ENCODE measurements at regions not wholly inside any gene's neighbourhood (a gene's known extent, or its start where the extent isn't known, plus 50 kb on each side); places are given as distances from the start of the nearest gene placed in this dataset.

GRCh38 chr13:66218583-66218982 is 1011.6 kb downstream of the PCDH9 start (continued):
- TF ChIP-seq MYC (IDR thresholded peaks at IDR 0.05; ENCODE audit: insufficient read depth, insufficient read length, insufficient replicate concordance, low read length, severe bottlenecking) = no peak

DNA sequence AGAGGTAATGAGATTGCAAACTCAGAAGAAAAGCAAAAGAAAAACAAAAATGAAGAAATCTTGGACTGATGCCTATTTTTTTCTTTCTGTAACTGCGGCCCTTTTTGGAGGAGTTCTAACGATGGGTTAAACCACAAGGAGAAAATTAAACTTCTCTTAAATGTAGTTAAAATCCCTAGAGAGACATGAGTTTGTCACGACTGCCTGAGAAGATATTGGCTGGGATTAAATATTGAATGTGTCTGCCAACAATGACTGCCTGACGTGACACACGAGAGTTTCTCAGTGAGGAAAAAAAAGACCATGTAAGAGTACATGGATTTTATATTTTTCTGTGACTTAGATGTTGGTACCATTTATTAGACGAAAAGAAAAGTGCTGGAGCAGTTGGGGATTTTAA is 1013.4 kb downstream of the PCDH9 start:
- Histone ChIP-seq H3K36me3 (ENCODE audit: control insufficient read depth in 2 of 2, insufficient read depth in 2 of 2, low read length in 1 of 2) (no peaks in the 10 kb centered on the region), H2AFZ (ENCODE audit: control insufficient read depth, low read depth, low read length) (no peak overlapping the region), H3K9ac (ENCODE audit: control insufficient read depth, insufficient read depth, low read length) (no peak overlapping the region), H4K20me1 (ENCODE audit: control insufficient read depth, insufficient read depth) (no peaks in the 10 kb centered on the region), H3K27ac (ENCODE audit: control insufficient read depth, insufficient read depth) (no peak overlapping the region), H3K9me3 (replicated peaks; ENCODE audit: control insufficient read depth, insufficient read depth, low read length) (no peaks in the 10 kb centered on the region), H3K79me2 (ENCODE audit: control insufficient read depth, insufficient read depth, low read length) (no peaks in the 10 kb centered on the region), H3K4me2 (ENCODE audit: control insufficient read depth, insufficient read depth) (no peak overlapping the region), H3K27me3 (replicated peaks in 1 of 2; ENCODE audit: control insufficient read depth in 2 of 2, insufficient read depth in 2 of 2, low read length in 1 of 2) (no peaks in the 10 kb centered on the region), H3K4me1 (ENCODE audit: control insufficient read depth, insufficient read depth, low read length) (no peaks in the 10 kb centered on the region), H3K4me3 (no peak overlapping the region)
- DNase-seq (ENCODE audit: low read depth, low spot score) (no peak), FAIRE-seq (no peak), ATAC-seq (no peak)
- in situ Hi-C loops (cut with MboI) = no loop called here
- TF ChIP-seq MEF2B (IDR thresholded peaks at IDR 0.05; ENCODE audit: partially characterized antibody, poor library complexity, severe bottlenecking) (no peak), RFX5 (IDR thresholded peaks at IDR 0.05; ENCODE audit: low read depth, low read length) (no peak), ASH2L (IDR thresholded peaks at IDR 0.05; ENCODE audit: borderline replicate concordance, low read depth) (no peak), HDAC2 (IDR thresholded peaks at IDR 0.05) (no peak), SMAD1 (IDR thresholded peaks at IDR 0.05; ENCODE audit: low read depth, partially characterized antibody) (no peak), TBL1XR1 (IDR thresholded peaks at IDR 0.05; ENCODE audit: low read depth, low read length) (no peak), SIX5 (IDR thresholded peaks at IDR 0.05; ENCODE audit: low read depth, low read length, severe bottlenecking) (no peak), FOXM1 (IDR thresholded peaks at IDR 0.05; ENCODE audit: low read depth, low read length) (no peak), NR2F1 (conservative IDR thresholded peaks at IDR 0.05) (no peak), WRNIP1 (IDR thresholded peaks at IDR 0.05; ENCODE audit: borderline replicate concordance, low read depth, low read length) (no peak), ZNF207 (IDR thresholded peaks at IDR 0.05; ENCODE audit: borderline replicate concordance) (no peak), CHD4 (IDR thresholded peaks at IDR 0.05) (no peak)
- TF ChIP-seq, protein P1, sequence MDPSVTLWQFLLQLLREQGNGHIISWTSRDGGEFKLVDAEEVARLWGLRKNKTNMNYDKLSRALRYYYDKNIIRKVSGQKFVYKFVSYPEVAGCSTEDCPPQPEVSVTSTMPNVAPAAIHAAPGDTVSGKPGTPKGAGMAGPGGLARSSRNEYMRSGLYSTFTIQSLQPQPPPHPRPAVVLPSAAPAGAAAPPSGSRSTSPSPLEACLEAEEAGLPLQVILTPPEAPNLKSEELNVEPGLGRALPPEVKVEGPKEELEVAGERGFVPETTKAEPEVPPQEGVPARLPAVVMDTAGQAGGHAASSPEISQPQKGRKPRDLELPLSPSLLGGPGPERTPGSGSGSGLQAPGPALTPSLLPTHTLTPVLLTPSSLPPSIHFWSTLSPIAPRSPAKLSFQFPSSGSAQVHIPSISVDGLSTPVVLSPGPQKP (IDR thresholded peaks at IDR 0.05; ENCODE audit: low read depth, low read length) = no peak
- TF ChIP-seq, protein P2, sequence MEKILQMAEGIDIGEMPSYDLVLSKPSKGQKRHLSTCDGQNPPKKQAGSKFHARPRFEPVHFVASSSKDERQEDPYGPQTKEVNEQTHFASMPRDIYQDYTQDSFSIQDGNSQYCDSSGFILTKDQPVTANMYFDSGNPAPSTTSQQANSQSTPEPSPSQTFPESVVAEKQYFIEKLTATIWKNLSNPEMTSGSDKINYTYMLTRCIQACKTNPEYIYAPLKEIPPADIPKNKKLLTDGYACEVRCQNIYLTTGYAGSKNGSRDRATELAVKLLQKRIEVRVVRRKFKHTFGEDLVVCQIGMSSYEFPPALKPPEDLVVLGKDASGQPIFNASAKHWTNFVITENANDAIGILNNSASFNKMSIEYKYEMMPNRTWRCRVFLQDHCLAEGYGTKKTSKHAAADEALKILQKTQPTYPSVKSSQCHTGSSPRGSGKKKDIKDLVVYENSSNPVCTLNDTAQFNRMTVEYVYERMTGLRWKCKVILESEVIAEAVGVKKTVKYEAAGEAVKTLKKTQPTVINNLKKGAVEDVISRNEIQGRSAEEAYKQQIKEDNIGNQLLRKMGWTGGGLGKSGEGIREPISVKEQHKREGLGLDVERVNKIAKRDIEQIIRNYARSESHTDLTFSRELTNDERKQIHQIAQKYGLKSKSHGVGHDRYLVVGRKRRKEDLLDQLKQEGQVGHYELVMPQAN (conservative IDR thresholded peaks at IDR 0.05) = no peak
- TF ChIP-seq, protein P3, sequence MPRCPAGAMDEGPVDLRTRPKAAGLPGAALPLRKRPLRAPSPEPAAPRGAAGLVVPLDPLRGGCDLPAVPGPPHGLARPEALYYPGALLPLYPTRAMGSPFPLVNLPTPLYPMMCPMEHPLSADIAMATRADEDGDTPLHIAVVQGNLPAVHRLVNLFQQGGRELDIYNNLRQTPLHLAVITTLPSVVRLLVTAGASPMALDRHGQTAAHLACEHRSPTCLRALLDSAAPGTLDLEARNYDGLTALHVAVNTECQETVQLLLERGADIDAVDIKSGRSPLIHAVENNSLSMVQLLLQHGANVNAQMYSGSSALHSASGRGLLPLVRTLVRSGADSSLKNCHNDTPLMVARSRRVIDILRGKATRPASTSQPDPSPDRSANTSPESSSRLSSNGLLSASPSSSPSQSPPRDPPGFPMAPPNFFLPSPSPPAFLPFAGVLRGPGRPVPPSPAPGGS (IDR thresholded peaks at IDR 0.05; ENCODE audit: borderline replicate concordance, insufficient read depth, low read depth, low read length, poor library complexity, severe bottlenecking) = no peak
- TF ChIP-seq, protein P4, sequence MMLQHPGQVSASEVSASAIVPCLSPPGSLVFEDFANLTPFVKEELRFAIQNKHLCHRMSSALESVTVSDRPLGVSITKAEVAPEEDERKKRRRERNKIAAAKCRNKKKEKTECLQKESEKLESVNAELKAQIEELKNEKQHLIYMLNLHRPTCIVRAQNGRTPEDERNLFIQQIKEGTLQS (IDR thresholded peaks at IDR 0.05; ENCODE audit: borderline replicate concordance, extremely low read depth, low read depth, low read length) = no peak
- POLR2A ChIA-PET = no interaction called here
- intact Hi-C loops (cut with micrococcal nuclease; ENCODE audit: unreplicated experiment) = no loop called here
- RAD21 ChIA-PET (ENCODE audit: unreplicated experiment) = no interaction called here
- no TSS peak for BruUV-seq (replicated peaks)
- SMC1A ChIA-PET (ENCODE audit: uncharacterized antibody, unreplicated experiment) = no interaction called here
- CTCF ChIA-PET = no interaction called here
- WGBS (ENCODE audit: insufficient coverage, insufficient replicate concordance, low lambda C conversion rate, missing lambda C conversion rate) = under 1% methylated on average over 6 of the region's 6 CpGs
